BE2C (cell line): ENCODE measurements at regions not wholly inside any gene's neighbourhood (a gene's known extent, or its start where the extent isn't known, plus 50 kb on each side); places are given as distances from the start of the nearest gene placed in this dataset.

Source experiments
- DNase-seq: peaks from one replicate; pipeline ENCODE4 v3.0.0-alpha.2; 2020
- H3K27me3 ChIP-seq: fragments of 250-450 bp; sonication (Bioruptor Pico); 2 replicates; pipeline ENCODE4 v1.5.1; 2020; ENCODE audit warnings: mild to moderate bottlenecking
- H3K36me3 ChIP-seq: fragments of 250-450 bp; sonication (Bioruptor Pico); 2 replicates; pipeline ENCODE4 v1.5.1; 2020; ENCODE audit warnings: mild to moderate bottlenecking
- H3K4me1 ChIP-seq: fragments of 250-450 bp; sonication (Bioruptor Pico); 2 replicates; pipeline ENCODE4 v1.5.1; 2020
- H3K4me3 ChIP-seq: 2 replicates; pipeline ENCODE4 v1.5.1; 2011; ENCODE audit warnings: low read depth, low read length
- H3K9me3 ChIP-seq: fragments of 250-450 bp; sonication (Bioruptor Pico); 2 replicates; pipeline ENCODE4 v1.5.1; 2020
- TF ChIP-seq, protein P1 (sequence below): IDR thresholded peaks from 2 replicates; pipeline ENCODE4 v1.5.1; 2012; ENCODE audit warnings: mild to moderate bottlenecking, low read depth, low read length

DNA sequence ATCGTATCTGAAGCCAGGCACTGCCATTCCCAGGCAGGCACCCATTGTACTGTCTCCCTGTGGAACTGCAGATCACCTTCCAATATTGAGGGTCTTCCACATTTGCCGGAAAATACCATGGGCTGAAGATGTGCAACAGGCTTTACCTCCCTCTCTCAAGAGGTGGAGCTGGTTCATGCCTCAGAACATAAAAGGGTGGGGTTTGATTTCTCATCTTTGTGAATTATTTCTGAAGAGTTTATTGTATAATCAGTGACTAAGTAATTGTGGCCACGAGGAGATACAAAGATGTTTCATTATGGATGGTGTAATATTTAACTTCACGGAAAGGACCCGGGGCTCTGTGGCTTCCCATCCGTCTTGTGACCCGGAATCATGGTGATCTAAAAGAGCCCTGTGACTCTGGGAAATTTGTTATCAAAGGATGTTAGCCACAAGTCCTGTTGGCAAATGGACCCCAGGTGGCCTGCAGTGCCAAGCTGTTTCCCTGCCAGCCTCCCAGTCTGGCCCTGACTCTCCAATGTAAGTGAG lies 230.5 kb downstream of the LACC1 start:
- Histone ChIP-seq H3K27me3 (no peaks in the 10 kb centered on the region), H3K4me3 (no peak overlapping the region), H3K4me1 (no peaks in the 10 kb centered on the region), H3K9me3 (no peaks in the 10 kb centered on the region), H3K36me3 (no peaks in the 10 kb centered on the region)
- DNase-seq, result no peak
- TF ChIP-seq, protein P1, sequence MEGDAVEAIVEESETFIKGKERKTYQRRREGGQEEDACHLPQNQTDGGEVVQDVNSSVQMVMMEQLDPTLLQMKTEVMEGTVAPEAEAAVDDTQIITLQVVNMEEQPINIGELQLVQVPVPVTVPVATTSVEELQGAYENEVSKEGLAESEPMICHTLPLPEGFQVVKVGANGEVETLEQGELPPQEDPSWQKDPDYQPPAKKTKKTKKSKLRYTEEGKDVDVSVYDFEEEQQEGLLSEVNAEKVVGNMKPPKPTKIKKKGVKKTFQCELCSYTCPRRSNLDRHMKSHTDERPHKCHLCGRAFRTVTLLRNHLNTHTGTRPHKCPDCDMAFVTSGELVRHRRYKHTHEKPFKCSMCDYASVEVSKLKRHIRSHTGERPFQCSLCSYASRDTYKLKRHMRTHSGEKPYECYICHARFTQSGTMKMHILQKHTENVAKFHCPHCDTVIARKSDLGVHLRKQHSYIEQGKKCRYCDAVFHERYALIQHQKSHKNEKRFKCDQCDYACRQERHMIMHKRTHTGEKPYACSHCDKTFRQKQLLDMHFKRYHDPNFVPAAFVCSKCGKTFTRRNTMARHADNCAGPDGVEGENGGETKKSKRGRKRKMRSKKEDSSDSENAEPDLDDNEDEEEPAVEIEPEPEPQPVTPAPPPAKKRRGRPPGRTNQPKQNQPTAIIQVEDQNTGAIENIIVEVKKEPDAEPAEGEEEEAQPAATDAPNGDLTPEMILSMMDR, result no peak

DNA sequence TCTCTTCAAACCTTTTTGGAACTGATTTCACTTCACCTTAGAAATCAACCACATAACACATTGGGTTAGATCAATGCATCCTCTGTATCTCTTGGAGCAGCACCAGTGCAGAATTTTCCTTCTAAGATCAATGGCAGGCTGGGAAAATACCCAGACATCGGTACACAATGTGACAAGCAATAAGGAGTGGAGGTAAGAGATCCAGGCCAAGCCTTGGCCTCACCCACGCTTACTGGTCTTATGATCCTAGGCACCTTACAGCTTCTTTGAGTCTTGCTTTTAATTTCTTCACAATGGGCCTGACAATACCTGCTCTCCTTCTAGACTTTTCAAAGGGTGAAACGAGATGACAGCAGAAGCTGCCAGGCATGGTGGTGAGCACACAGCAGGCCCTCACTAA lies 232.0 kb downstream of the LACC1 start:
- H3K4me3 ChIP-seq, result no peak overlapping the region

DNA sequence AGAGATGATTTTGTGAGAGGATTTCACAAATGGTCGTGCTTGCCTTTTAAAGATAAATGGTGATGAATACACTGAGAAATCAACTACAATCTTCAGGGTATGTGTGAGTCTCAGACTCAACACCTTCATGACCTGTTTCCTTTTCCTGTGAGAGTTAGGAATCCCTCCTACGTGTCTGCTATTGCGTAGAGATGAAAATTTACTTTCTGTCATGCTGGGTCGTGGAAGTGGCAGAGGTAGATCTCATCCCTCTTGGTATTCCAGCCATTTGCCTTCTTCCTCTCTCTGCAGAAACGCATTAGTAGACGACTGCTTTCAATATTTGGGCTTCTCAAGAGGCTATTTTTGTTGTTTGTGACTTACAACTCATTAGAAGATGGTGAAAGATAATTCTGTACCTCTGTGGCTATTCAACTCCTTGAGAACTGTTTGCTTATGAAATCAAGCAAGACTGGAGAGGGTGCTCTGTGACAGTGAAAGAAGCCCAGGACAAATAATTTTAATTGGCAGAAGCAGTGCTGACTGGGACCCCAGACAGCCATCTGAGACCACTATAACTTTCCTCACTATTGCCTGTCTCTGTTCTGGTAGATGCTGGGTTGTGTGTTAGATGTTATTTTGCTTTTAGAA lies 233.1 kb downstream of the LACC1 start:
- no peaks in the 10 kb centered on the region for H3K9me3 ChIP-seq
- H3K4me3 ChIP-seq, result no peak overlapping the region
- no peaks in the 10 kb centered on the region for H3K36me3 ChIP-seq
- TF ChIP-seq, protein P1, result no peak
- DNase-seq, result no peak
- no peaks in the 10 kb centered on the region for H3K4me1 ChIP-seq
- no peaks in the 10 kb centered on the region for H3K27me3 ChIP-seq

More for the DNA sequence above, 232.0 kb downstream of the LACC1 start:
- Histone ChIP-seq H3K36me3 (no peaks in the 10 kb centered on the region), H3K4me1 (no peaks in the 10 kb centered on the region), H3K9me3 (no peaks in the 10 kb centered on the region), H3K27me3 (no peaks in the 10 kb centered on the region)
- DNase-seq, result no peak
- TF ChIP-seq, protein P1, result no peak

DNA sequence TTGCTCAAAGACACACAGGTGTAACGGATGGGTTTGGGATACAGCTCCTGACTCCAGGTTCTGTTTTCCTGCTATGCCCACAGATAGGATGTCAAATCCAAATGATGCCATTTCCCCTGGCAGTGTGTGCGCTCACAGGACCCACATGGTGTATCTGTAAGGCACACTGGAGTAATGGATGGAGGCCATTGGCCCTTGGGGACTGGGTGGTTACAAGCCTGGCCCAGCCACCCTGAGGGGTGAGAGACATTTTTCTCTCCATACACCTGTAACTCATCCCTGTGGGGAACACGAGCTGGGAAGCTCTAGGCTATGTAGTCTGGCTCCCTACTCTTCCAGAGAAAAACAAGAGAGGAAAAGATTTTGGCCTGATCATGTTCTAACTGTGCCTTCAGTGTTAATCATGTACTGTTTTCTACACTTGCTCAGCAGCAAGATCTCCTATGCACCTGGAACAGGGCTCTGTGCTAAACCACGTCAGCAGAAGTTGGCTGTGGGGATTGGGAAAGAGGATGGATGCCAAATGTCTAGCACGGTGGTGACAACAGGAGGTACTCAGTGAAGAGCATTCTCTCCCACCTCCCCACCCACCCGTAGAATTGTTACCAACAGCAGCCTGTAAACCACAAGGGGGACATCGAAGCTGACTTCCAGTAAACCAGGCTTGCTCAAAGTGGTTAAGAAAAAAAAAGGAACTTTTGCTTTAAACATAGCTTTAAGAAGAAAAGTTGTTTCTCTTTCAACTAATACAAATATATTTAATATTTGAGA lies 237.0 kb downstream of the LACC1 start:
- H3K27me3 ChIP-seq, result no peaks in the 10 kb centered on the region
- no peaks in the 10 kb centered on the region for H3K4me1 ChIP-seq
- H3K4me3 ChIP-seq, result no peak overlapping the region
- TF ChIP-seq, protein P1, result 0 out of 2 replicates have a peak, but pooled peaks have one; percentile 4
- H3K36me3 ChIP-seq, result no peaks in the 10 kb centered on the region
- no peak for DNase-seq
- H3K9me3 ChIP-seq, result no peaks in the 10 kb centered on the region; the same call in 1 of the 2 replicates

DNA sequence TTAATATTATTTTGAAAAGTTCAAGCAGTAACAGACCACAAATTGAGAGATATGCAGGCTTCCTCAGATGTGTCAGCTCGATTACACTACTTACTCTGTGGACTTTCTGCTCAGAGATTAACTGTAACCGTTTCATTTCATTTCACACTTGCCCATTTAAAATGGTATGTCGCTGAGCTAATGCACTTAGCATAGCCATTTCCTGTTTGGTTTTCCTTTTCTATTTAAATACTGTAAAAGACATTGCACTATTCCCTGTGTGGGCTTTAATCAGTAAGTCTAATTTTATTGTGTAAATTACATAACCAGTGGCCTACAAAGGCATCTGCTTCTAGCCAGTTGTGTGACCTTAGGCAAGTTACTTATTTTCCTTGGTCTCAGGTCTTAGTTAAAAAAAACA lies 237.6 kb downstream of the LACC1 start:
- Histone ChIP-seq H3K27me3 (no peaks in the 10 kb centered on the region), H3K9me3 (no peaks in the 10 kb centered on the region; the same call in 1 of the 2 replicates), H3K4me3 (no peak overlapping the region), H3K4me1 (no peaks in the 10 kb centered on the region), H3K36me3 (no peaks in the 10 kb centered on the region)
- TF ChIP-seq, protein P1, result 0 out of 2 replicates have a peak, but pooled peaks have one; percentile 0
- no peak for DNase-seq

DNA sequence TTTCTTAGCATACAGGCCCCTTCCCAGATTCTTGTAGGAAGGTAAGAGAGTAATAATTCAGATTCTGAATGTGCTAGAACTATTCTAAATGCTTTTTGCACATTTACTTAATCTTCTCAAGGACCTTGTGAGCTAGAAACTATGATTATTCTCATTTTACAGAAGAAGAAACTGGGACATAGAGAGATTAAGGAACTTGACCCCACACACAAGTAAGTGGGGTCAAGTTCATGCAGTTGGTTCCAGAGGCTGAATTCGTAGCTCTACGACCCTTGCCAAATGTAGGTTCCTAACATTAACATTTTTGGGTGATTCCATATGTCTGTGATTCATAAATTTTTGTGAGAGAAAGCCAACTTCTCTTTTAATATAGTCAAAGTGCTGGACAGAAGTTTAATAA lies 238.1 kb downstream of the LACC1 start:
- no peak for DNase-seq
- no peaks in the 10 kb centered on the region for H3K36me3 ChIP-seq
- no peaks in the 10 kb centered on the region for H3K4me1 ChIP-seq
- H3K9me3 ChIP-seq, result no peaks in the 10 kb centered on the region; the same call in 1 of the 2 replicates
- H3K27me3 ChIP-seq, result no peaks in the 10 kb centered on the region
- no peak overlapping the region for H3K4me3 ChIP-seq
- TF ChIP-seq, protein P1, result no peak
